GM12878 (cell line): ENCODE measurements at regions not wholly inside any gene's neighbourhood (a gene's known extent, or its start where the extent isn't known, plus 50 kb on each side); places are given as distances from the start of the nearest gene placed in this dataset.

ENCODE experiments used
- ATAC-seq: fragments of 200-7000 bp; cut with Tn5 transposase; 3 replicates; pipeline ENCODE4 v1.9.1; 2020; ENCODE audit warnings: mild to moderate bottlenecking, moderate library complexity
- BruUV-seq: library from RNA; stranded (reverse); fragments of 400-500 nt; replicated peaks from 2 replicates; lab custom pipeline; 2021; lab: Mats Ljungman, UMichigan
- CTCF ChIA-PET: fragments of 300-600 bp; sonication (Branson Sonifier 250); formaldehyde crosslinking; extraction: SDS; loops from one replicate; lab custom pipeline; 2021; ENCODE audit warnings: inconsistent platforms; lab: Yijun Ruan, JAX
- POLR2A ChIA-PET: fragments of 350-600 bp; formaldehyde crosslinking; extraction: SDS; loops from one replicate; lab custom pipeline; 2021; ENCODE audit warnings: inconsistent platforms; lab: Charles Lee
- RAD21 ChIA-PET: fragments of 300-600 bp; sonication (Branson Sonifier 250); formaldehyde crosslinking; loops from one replicate; lab custom pipeline; 2023; ENCODE audit warnings: antibody characterized with exemption; ENCODE audit not compliant: unreplicated experiment; lab: Charles Lee
- SMC1A ChIA-PET: fragments of 300-600 bp; sonication (Branson Sonifier 250); formaldehyde crosslinking; loops from one replicate; lab custom pipeline; 2023; ENCODE audit not compliant: unreplicated experiment, uncharacterized antibody; lab: Charles Lee
- DNase-seq: peaks from one replicate; pipeline ENCODE4 v3.0.0-alpha.2; 2011; ENCODE audit warnings: low read depth, low spot score
- FAIRE-seq: peaks from 3 replicates; lab custom pipeline; 2011; peaks lifted over from hg19 to GRCh38; lab: Jason Lieb, UNC
- H2AFZ ChIP-seq: 2 replicates; pipeline ENCODE4 v1.6.0; 2011; ENCODE audit warnings: low read depth, low read length, control low read depth; ENCODE audit not compliant: control insufficient read depth
- H3K27ac ChIP-seq: 2 replicates; pipeline ENCODE4 v1.5.1; 2011; ENCODE audit warnings: control low read depth; ENCODE audit not compliant: control insufficient read depth, insufficient read depth
- H3K27me3 ChIP-seq, 2 experiments: replicated peaks in 1 of 2; 2 replicates each; pipeline versions ENCODE4 v1.6.0 to v1.6.1; 2011; ENCODE audit warnings: low read length in 1 of 2; ENCODE audit not compliant: control insufficient read depth in 2 of 2, insufficient read depth in 2 of 2
- H3K36me3 ChIP-seq, 2 experiments: 2 replicates each; pipeline ENCODE4 v1.5.1; 2011; ENCODE audit warnings: low read length in 1 of 2; ENCODE audit not compliant: control insufficient read depth in 2 of 2, insufficient read depth in 2 of 2
- H3K4me1 ChIP-seq: 2 replicates; pipeline ENCODE4 v1.6.1; 2011; ENCODE audit warnings: mild to moderate bottlenecking, low read length, moderate library complexity, mixed read lengths; ENCODE audit not compliant: control insufficient read depth, insufficient read depth
- H3K4me2 ChIP-seq: 2 replicates; pipeline ENCODE4 v1.6.0; 2011; ENCODE audit warnings: control low read depth; ENCODE audit not compliant: control insufficient read depth, insufficient read depth
- H3K4me3 ChIP-seq: fragments of 200-600 bp; sonication (generic); 2 replicates; pipeline ENCODE4 v1.5.1; 2016
- H3K79me2 ChIP-seq: 2 replicates; pipeline ENCODE4 v1.6.0; 2011; ENCODE audit warnings: low read length; ENCODE audit not compliant: control insufficient read depth, insufficient read depth
- H3K9ac ChIP-seq: 2 replicates; pipeline ENCODE4 v1.8.0; 2011; ENCODE audit warnings: low read length, control low read depth, mixed read lengths; ENCODE audit not compliant: control insufficient read depth, insufficient read depth
- H3K9me3 ChIP-seq: replicated peaks from 3 replicates; pipeline ENCODE4 v1.5.1; 2011; ENCODE audit warnings: mild to moderate bottlenecking, low read length; ENCODE audit not compliant: control insufficient read depth, insufficient read depth
- H4K20me1 ChIP-seq: 2 replicates; pipeline ENCODE4 v1.6.0; 2011; ENCODE audit not compliant: control insufficient read depth, insufficient read depth
- ATF3 ChIP-seq: IDR thresholded peaks from 2 replicates; pipeline ENCODE4 v1.6.1; 2011; ENCODE audit warnings: low read depth, mild to moderate bottlenecking, low read length, moderate library complexity, borderline replicate concordance; ENCODE audit errors: extremely low read depth
- BCLAF1 ChIP-seq: fragments of 450-650 bp; IDR thresholded peaks from 2 replicates; pipeline ENCODE4 v1.6.1; 2017; ENCODE audit warnings: antibody characterized with exemption, mild to moderate bottlenecking, moderate library complexity
- CHD1 ChIP-seq: IDR thresholded peaks from 2 replicates; pipeline ENCODE4 v1.6.1; 2012; ENCODE audit warnings: low read depth, low read length, improper control_type of control experiment
- DPF2 ChIP-seq: fragments of 450-650 bp; IDR thresholded peaks from 2 replicates; pipeline ENCODE4 v1.6.1; 2017; ENCODE audit warnings: mild to moderate bottlenecking
- ELK1 ChIP-seq: IDR thresholded peaks from 2 replicates; pipeline ENCODE4 v1.6.1; 2012; ENCODE audit warnings: low read depth, low read length, improper control_type of control experiment
- EP300 ChIP-seq, 2 experiments: fragments of 150-350 bp in 1 of 2; IDR thresholded peaks; 2 replicates each; pipeline ENCODE4 v1.6.1; 2011 to 2012; ENCODE audit warnings: low read depth in 2 of 2, low read length in 2 of 2, borderline replicate concordance in 1 of 2, improper control_type of control experiment in 1 of 2, inconsistent platforms in 1 of 2; ENCODE audit not compliant: control insufficient read depth in 1 of 2
- HDGF ChIP-seq: fragments of 450-650 bp; IDR thresholded peaks from 2 replicates; pipeline ENCODE4 v1.6.1; 2016; ENCODE audit warnings: antibody characterized with exemption
- KAT2A ChIP-seq: conservative IDR thresholded peaks from 2 replicates; pipeline ENCODE4 v1.6.1; 2011; ENCODE audit warnings: low read depth, low read length; ENCODE audit not compliant: control insufficient read depth
- MTA2 ChIP-seq: fragments of 450-650 bp; IDR thresholded peaks from 2 replicates; pipeline ENCODE4 v1.6.1; 2016; ENCODE audit warnings: low read depth, mild to moderate bottlenecking, moderate library complexity
- NR2C1 ChIP-seq: fragments of 450-650 bp; IDR thresholded peaks from 2 replicates; pipeline ENCODE4 v1.6.1; 2017; ENCODE audit warnings: antibody characterized with exemption, mild to moderate bottlenecking, moderate library complexity
- RAD21 ChIP-seq: IDR thresholded peaks from 2 replicates; pipeline ENCODE4 v1.6.1; 2011; ENCODE audit warnings: mild to moderate bottlenecking, low read depth, low read length, moderate library complexity; ENCODE audit not compliant: insufficient read depth
- RAD51 ChIP-seq: fragments of 450-650 bp; IDR thresholded peaks from 2 replicates; pipeline ENCODE4 v1.6.1; 2016; ENCODE audit warnings: moderate library complexity, mild to moderate bottlenecking, inconsistent platforms
- RCOR1 ChIP-seq: conservative IDR thresholded peaks from 2 replicates; pipeline ENCODE4 v1.6.1; 2012; ENCODE audit warnings: low read depth, low read length, improper control_type of control experiment
- SMC3 ChIP-seq: IDR thresholded peaks from 2 replicates; pipeline ENCODE4 v1.6.1; 2011; ENCODE audit warnings: low read length, improper control_type of control experiment, borderline replicate concordance
- SREBF1 ChIP-seq: IDR thresholded peaks from 2 replicates; pipeline ENCODE4 v1.6.1; 2012; ENCODE audit warnings: mild to moderate bottlenecking, low read length
- WGBS: methylation state at CpG from one replicate; pipeline ENCODE4 v1.1.6; 2016; ENCODE audit warnings: low lambda C conversion rate; ENCODE audit not compliant: insufficient replicate concordance, insufficient coverage; ENCODE audit errors: missing lambda C conversion rate; 5-methylcytosine and 5-hydroxymethylcytosine counted together
- in situ Hi-C: fragments of 300-500 bp; cut with MboI; formaldehyde crosslinking; loops from 9 replicates; pipeline ENCODE4 v1.14.3; 2018; ENCODE audit warnings: mixed read lengths
- intact Hi-C: fragments of 100-400 bp; cut with micrococcal nuclease; formaldehyde crosslinking; loops from one replicate; pipeline ENCODE4 v1.14.2; 2022; ENCODE audit not compliant: unreplicated experiment

- Histone ChIP-seq H3K36me3 (no peaks in the 10 kb centered on the region), H3K27ac (no peak overlapping the region), H3K4me1 (no peaks in the 10 kb centered on the region), H3K9me3 (no peaks in the 10 kb centered on the region), H4K20me1 (no peaks in the 10 kb centered on the region), H3K9ac (no peak overlapping the region), H2AFZ (no peak overlapping the region), H3K27me3 (no peaks in the 10 kb centered on the region; a peak in 1 of 4 replicates), H3K4me3 (no peak overlapping the region), H3K79me2 (no peaks in the 10 kb centered on the region), H3K4me2 (no peak overlapping the region)
- WGBS: 15% methylated on average over 6 of the region's 6 CpGs
- no peak for TF ChIP-seq RAD21
- no peak for TF ChIP-seq BCLAF1
- no peak for TF ChIP-seq RAD51
- TF ChIP-seq RCOR1: no peak
- intact Hi-C loops (no loop called here), in situ Hi-C loops (no loop called here)
- CTCF ChIA-PET: no interaction called here
- BruUV-seq: no TSS peak
- POLR2A ChIA-PET: no interaction called here
- ATAC-seq: peak; percentile 36; the same call in 2 of the 3 replicates
- SMC1A ChIA-PET: no interaction called here
- FAIRE-seq: no peak
- DNase-seq: no peak
- RAD21 ChIA-PET: no interaction called here
Measured at GRCh38 chr2:188102881-188103280, 188.8 kb upstream of the GULP1 start.

GRCh38 chr2:188114014-188114413, 177.7 kb upstream of the GULP1 start:
- no peak for FAIRE-seq
- no TSS peak for BruUV-seq
- intact Hi-C loops (no loop called here), in situ Hi-C loops (no loop called here)
- H3K27me3 ChIP-seq: peaks cover 0 to 3% of the 10 kb centered on the region in 2 experiments; a peak in 1 of 4 replicates
- H3K4me2 ChIP-seq: no peak overlapping the region
- no peaks in the 10 kb centered on the region for H3K79me2 ChIP-seq
- no peak overlapping the region for H3K4me3 ChIP-seq
- ATAC-seq: no peak
- DNase-seq: no peak
- WGBS: 0% methylated on average over 1 of the region's 1 CpG
- H3K4me1 ChIP-seq: no peaks in the 10 kb centered on the region
- H3K36me3 ChIP-seq: no peaks in the 10 kb centered on the region
- ChIA-PET RAD21 (no interaction called here), POLR2A (no interaction called here), CTCF (interaction anchor here (0.7 kb wide), 1 partner anchor 47 kb away, joined by 3 read pairs; no protein-coding TSS in a partner anchor), SMC1A (interaction anchor here (1.2 kb wide), 1 partner anchor 148 kb away, joined by 3 read pairs; no protein-coding TSS in a partner anchor)
- H4K20me1 ChIP-seq: no peaks in the 10 kb centered on the region
- no peak overlapping the region for H3K9ac ChIP-seq
- H3K27ac ChIP-seq: no peak overlapping the region
- no peak overlapping the region for H2AFZ ChIP-seq
- H3K9me3 ChIP-seq: no peaks in the 10 kb centered on the region
- no peak for TF ChIP-seq CHD1
- no peak for TF ChIP-seq ELK1
- TF ChIP-seq NR2C1: no peak
- TF ChIP-seq DPF2: no peak
- no peak for TF ChIP-seq SREBF1
- no peak for TF ChIP-seq EP300 (IDR thresholded peaks at IDR 0.05; ENCODE audit: borderline replicate concordance in 1 of 2, control insufficient read depth in 1 of 2, low read depth in 2 of 2, low read length in 2 of 2)
- no peak for TF ChIP-seq SMC3
- no peak for TF ChIP-seq HDGF
- no peak for TF ChIP-seq MTA2
- no peak for TF ChIP-seq KAT2A
- no peak for TF ChIP-seq ATF3
